H9 (cell line): ENCODE measurements at regions not wholly inside any gene's neighbourhood (a gene's known extent, or its start where the extent isn't known, plus 50 kb on each side); places are given as distances from the start of the nearest gene placed in this dataset.

ENCODE experiments used
- DNase-seq: peaks from one replicate; pipeline ENCODE4 v3.0.0-alpha.2; 2017
- H2AFZ ChIP-seq: one replicate; pipeline ENCODE4 v1.6.1; 2013; ENCODE audit warnings: mild to moderate bottlenecking, low read length, control low read depth, moderate library complexity
- H2AK5ac ChIP-seq: 2 replicates; pipeline ENCODE4 v1.6.1; 2013; ENCODE audit warnings: low read length, control low read depth, mixed read lengths; ENCODE audit not compliant: insufficient read length
- H2BK120ac ChIP-seq: one replicate; pipeline ENCODE4 v1.6.1; 2013; ENCODE audit warnings: low read depth, mild to moderate bottlenecking, low read length, control low read depth, inconsistent platforms; ENCODE audit not compliant: poor library complexity, severe bottlenecking
- H2BK12ac ChIP-seq: 2 replicates; pipeline ENCODE4 v1.6.1; 2013; ENCODE audit warnings: low read length, control low read depth, mixed read lengths, low read depth; ENCODE audit not compliant: insufficient read length
- H2BK15ac ChIP-seq: 2 replicates; pipeline ENCODE4 v1.6.1; 2013; ENCODE audit warnings: low read depth, low read length, control low read depth
- H2BK20ac ChIP-seq: one replicate; pipeline ENCODE4 v1.6.1; 2013; ENCODE audit warnings: low read depth, mild to moderate bottlenecking, low read length, control low read depth, inconsistent platforms; ENCODE audit not compliant: poor library complexity, severe bottlenecking
- H2BK5ac ChIP-seq: 2 replicates; pipeline ENCODE4 v1.6.1; 2013; ENCODE audit warnings: low read length, control low read depth, mixed read lengths; ENCODE audit not compliant: insufficient read length
- H3K14ac ChIP-seq: 2 replicates; pipeline ENCODE4 v1.6.1; 2013; ENCODE audit warnings: low read length, control low read depth; ENCODE audit not compliant: insufficient read depth
- H3K18ac ChIP-seq: 2 replicates; pipeline ENCODE4 v1.6.1; 2013; ENCODE audit warnings: low read depth, mild to moderate bottlenecking, mixed read lengths, low read length, control low read depth; ENCODE audit not compliant: insufficient read length
- H3K23ac ChIP-seq: 2 replicates; pipeline ENCODE4 v1.6.1; 2013; ENCODE audit warnings: low read length, control low read depth, mixed read lengths, low read depth; ENCODE audit not compliant: insufficient read length
- H3K23me2 ChIP-seq: 2 replicates; pipeline ENCODE4 v1.6.1; 2013; ENCODE audit warnings: low read depth, mild to moderate bottlenecking, mixed read lengths, low read length, control low read depth; ENCODE audit not compliant: insufficient read length, poor library complexity, severe bottlenecking
- H3K27ac ChIP-seq: 2 replicates; pipeline ENCODE4 v1.5.1; 2013; ENCODE audit warnings: low read length, control low read depth, mixed read lengths, low read depth; ENCODE audit not compliant: insufficient read length
- H3K27me3 ChIP-seq: 2 replicates; pipeline ENCODE4 v1.6.1; 2013; ENCODE audit warnings: low read length, control low read depth, inconsistent platforms; ENCODE audit not compliant: insufficient read depth
- H3K4ac ChIP-seq: 2 replicates; pipeline ENCODE4 v1.6.1; 2013; ENCODE audit warnings: low read depth, mild to moderate bottlenecking, control low read depth, inconsistent platforms, low read length, moderate library complexity
- H3K4me1 ChIP-seq: 2 replicates; pipeline ENCODE4 v1.6.1; 2013; ENCODE audit warnings: low read length, control low read depth, inconsistent platforms; ENCODE audit not compliant: insufficient read depth
- H3K4me2 ChIP-seq: 2 replicates; pipeline ENCODE4 v1.6.1; 2013; ENCODE audit warnings: low read length, control low read depth, mixed read lengths; ENCODE audit not compliant: insufficient read length, insufficient read depth
- H3K56ac ChIP-seq: 2 replicates; pipeline ENCODE4 v1.6.1; 2013; ENCODE audit warnings: low read depth, mild to moderate bottlenecking, mixed read lengths, low read length, control low read depth; ENCODE audit not compliant: insufficient read length
- H3K79me1 ChIP-seq: 2 replicates; pipeline ENCODE4 v1.6.1; 2013; ENCODE audit warnings: low read depth, mild to moderate bottlenecking, moderate library complexity, low read length, control low read depth, inconsistent platforms; ENCODE audit not compliant: insufficient read depth, poor library complexity, severe bottlenecking
- H3K79me2 ChIP-seq: 2 replicates; pipeline ENCODE4 v1.6.1; 2013; ENCODE audit warnings: low read length, control low read depth, inconsistent platforms; ENCODE audit not compliant: insufficient read depth
- H3K9ac ChIP-seq: 2 replicates; pipeline ENCODE4 v1.6.1; 2013; ENCODE audit warnings: low read length, control low read depth, mixed read lengths; ENCODE audit not compliant: insufficient read length; ENCODE audit errors: extremely low read depth
- H3K9me3 ChIP-seq: one replicate; pipeline ENCODE4 v1.6.1; 2013; ENCODE audit warnings: low read depth, low read length, inconsistent platforms; ENCODE audit not compliant: control insufficient read depth
- H3T11ph ChIP-seq: one replicate; pipeline ENCODE4 v1.6.1; 2013; ENCODE audit warnings: mild to moderate bottlenecking, low read length, control low read depth, inconsistent platforms
- H4K20me1 ChIP-seq: one replicate; pipeline ENCODE4 v1.6.1; 2013; ENCODE audit not compliant: control insufficient read depth, insufficient read length, insufficient read depth
- H4K5ac ChIP-seq: 2 replicates; pipeline ENCODE4 v1.6.1; 2013; ENCODE audit warnings: low read depth, mild to moderate bottlenecking, mixed read lengths, low read length, control low read depth; ENCODE audit not compliant: insufficient read length
- H4K8ac ChIP-seq: replicated peaks from 2 replicates; pipeline ENCODE4 v1.6.1; 2013; ENCODE audit warnings: low read length, control low read depth, mixed read lengths, low read depth; ENCODE audit not compliant: insufficient read length
- H4K91ac ChIP-seq: 2 replicates; pipeline ENCODE4 v1.6.1; 2013; ENCODE audit warnings: low read depth, mild to moderate bottlenecking, moderate library complexity, mixed read lengths, low read length, control low read depth; ENCODE audit not compliant: insufficient read length
- H3K27ac Mint-ChIP-seq, 3 experiments: 2 replicates in 2 of 3; 3 replicates in 1 of 3; pipeline ENCODE4 v1.8.0; 2020 to 2021; ENCODE audit warnings: mixed read lengths in 3 of 3, mild to moderate bottlenecking in 1 of 3, moderate library complexity in 1 of 3
- H3K27me3 Mint-ChIP-seq: 2 replicates; pipeline ENCODE4 v1.8.0; 2021; ENCODE audit warnings: low read depth, mild to moderate bottlenecking, moderate library complexity, mixed read lengths
- H3K36me3 Mint-ChIP-seq, 3 experiments: 2 replicates in 2 of 3; 3 replicates in 1 of 3; pipeline ENCODE4 v1.8.0; 2020 to 2021; ENCODE audit warnings: low read depth in 3 of 3, mixed read lengths in 3 of 3; ENCODE audit not compliant: insufficient read depth in 1 of 3
- H3K4me1 Mint-ChIP-seq, 2 experiments: 2 replicates each; pipeline ENCODE4 v1.8.0; 2020; ENCODE audit warnings: mixed read lengths in 2 of 2
- H3K4me3 Mint-ChIP-seq, 2 experiments: 2 replicates in 1 of 2; 3 replicates in 1 of 2; pipeline ENCODE4 v1.8.0; 2020 to 2021; ENCODE audit warnings: mild to moderate bottlenecking in 2 of 2, mixed read lengths in 2 of 2, moderate library complexity in 1 of 2
- H3K9me3 Mint-ChIP-seq, 2 experiments: 2 replicates in 1 of 2; 3 replicates in 1 of 2; pipeline ENCODE4 v1.8.0; 2020; ENCODE audit warnings: mild to moderate bottlenecking in 2 of 2, mixed read lengths in 2 of 2, moderate library complexity in 1 of 2
- WGBS: extraction: QIAGEN DNeasy Blood & Tissue Kit; methylation state at CpG from one replicate; pipeline ENCODE4 v1.1.7; 2013; ENCODE audit warnings: missing lambda C conversion rate, low lambda C conversion rate, mixed read lengths; ENCODE audit not compliant: insufficient read length; ENCODE audit errors: extremely low coverage; 5-methylcytosine and 5-hydroxymethylcytosine counted together
- TF ChIP-seq, protein P1 (sequence below): fragments of 200-600 bp; sonication (generic); conservative IDR thresholded peaks from 3 replicates; pipeline ENCODE4 v1.8.0; 2021; ENCODE audit warnings: antibody characterized with exemption, mild to moderate bottlenecking

DNA sequence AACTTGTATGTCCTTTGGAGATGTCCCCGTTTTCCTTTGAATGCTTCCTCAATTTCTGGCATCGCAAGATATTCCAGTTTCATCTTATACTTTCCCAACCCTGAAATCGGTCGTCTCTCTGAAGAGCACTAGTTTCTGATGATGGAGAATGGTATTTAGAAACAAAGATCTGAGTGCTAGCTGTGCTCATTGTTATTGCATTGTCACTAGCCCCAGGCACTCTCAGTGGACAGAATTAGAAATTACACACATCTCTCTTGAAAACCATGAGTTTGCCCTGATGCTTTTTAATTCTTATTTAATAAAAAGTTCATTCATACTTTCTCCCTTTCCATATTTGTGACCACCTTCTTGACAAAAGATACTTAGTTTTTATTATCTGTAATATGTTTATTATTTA, 67.7 kb downstream of the C9orf152 start:
- Histone ChIP-seq H3K56ac (no peak overlapping the region), H3K9ac (no peak overlapping the region), H2AFZ (no peak overlapping the region), H4K8ac (no peak overlapping the region), H3T11ph (no peak overlapping the region), H2BK5ac (no peak overlapping the region), H3K79me1 (peaks cover 2% of the 10 kb centered on the region), H3K4me2 (no peak overlapping the region), H2BK120ac (no peak overlapping the region), H3K14ac (no peak overlapping the region), H3K4me1 (no peaks in the 10 kb centered on the region), H2AK5ac (no peak overlapping the region), H3K79me2 (peaks cover 5% of the 10 kb centered on the region; the same call in 1 of the 2 replicates), H3K4ac (no peak overlapping the region), H4K5ac (no peak overlapping the region), H4K20me1 (no peaks in the 10 kb centered on the region), H3K27me3 (no peaks in the 10 kb centered on the region), H2BK15ac (no peak overlapping the region), H2BK20ac (no peak overlapping the region), H3K9me3 (no peaks in the 10 kb centered on the region), H3K27ac (no peak overlapping the region), H3K18ac (no peak overlapping the region), H2BK12ac (no peak overlapping the region), H4K91ac (no peak overlapping the region), H3K23me2 (peaks cover 3% of the 10 kb centered on the region), H3K23ac (no peak overlapping the region)
- no peak for DNase-seq
- Mint-ChIP-seq H3K27me3 (no peaks in the 10 kb centered on the region), H3K9me3 (no peaks in the 10 kb centered on the region), H3K4me1 (0 out of 4 replicates have a peak, but pooled peaks cover 0 to 4% of the 10 kb centered on the region in 2 experiments), H3K4me3 (no peak overlapping the region), H3K36me3 (peaks cover 26 to 40% (median 27%) of the 10 kb centered on the region in 3 experiments), H3K27ac (no peak overlapping the region)
- no CpG with 5 or more reads among the region's 4 CpGs for whole genome bisulfite sequencing
- TF ChIP-seq, protein P1, sequence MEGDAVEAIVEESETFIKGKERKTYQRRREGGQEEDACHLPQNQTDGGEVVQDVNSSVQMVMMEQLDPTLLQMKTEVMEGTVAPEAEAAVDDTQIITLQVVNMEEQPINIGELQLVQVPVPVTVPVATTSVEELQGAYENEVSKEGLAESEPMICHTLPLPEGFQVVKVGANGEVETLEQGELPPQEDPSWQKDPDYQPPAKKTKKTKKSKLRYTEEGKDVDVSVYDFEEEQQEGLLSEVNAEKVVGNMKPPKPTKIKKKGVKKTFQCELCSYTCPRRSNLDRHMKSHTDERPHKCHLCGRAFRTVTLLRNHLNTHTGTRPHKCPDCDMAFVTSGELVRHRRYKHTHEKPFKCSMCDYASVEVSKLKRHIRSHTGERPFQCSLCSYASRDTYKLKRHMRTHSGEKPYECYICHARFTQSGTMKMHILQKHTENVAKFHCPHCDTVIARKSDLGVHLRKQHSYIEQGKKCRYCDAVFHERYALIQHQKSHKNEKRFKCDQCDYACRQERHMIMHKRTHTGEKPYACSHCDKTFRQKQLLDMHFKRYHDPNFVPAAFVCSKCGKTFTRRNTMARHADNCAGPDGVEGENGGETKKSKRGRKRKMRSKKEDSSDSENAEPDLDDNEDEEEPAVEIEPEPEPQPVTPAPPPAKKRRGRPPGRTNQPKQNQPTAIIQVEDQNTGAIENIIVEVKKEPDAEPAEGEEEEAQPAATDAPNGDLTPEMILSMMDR, result no peak
